Tibial artery (tissue), 4 donors: ENCODE measurements at regions not wholly inside any gene's neighbourhood (a gene's known extent, or its start where the extent isn't known, plus 50 kb on each side); places are given as distances from the start of the nearest gene placed in this dataset.

Experiments used
- DNase-seq, 2 donors: peaks; one replicate each; pipeline ENCODE4 v3.0.0-alpha.2; 2019
- H3K27ac ChIP-seq, 2 donors: fragments of 200-600 bp; sonication (generic) in 1 of 2; 1 replicate in 1 of 2; 2 replicates in 1 of 2; pipeline ENCODE4 v1.5.1; 2018 to 2019; ENCODE audit warnings: mild to moderate bottlenecking in 1 of 2
- H3K27me3 ChIP-seq, 2 donors: fragments of 200-600 bp; sonication (generic) in 1 of 2; one replicate each; pipeline versions ENCODE4 v1.5.1 to v1.6.0; 2016 to 2019
- H3K36me3 ChIP-seq, 3 donors: fragments of 200-600 bp; sonication (generic) in 2 of 3; one replicate each; pipeline ENCODE4 v1.5.1; 2016 to 2019; ENCODE audit warnings: mild to moderate bottlenecking in 2 of 3
- H3K4me1 ChIP-seq, 4 donors: fragments of 200-600 bp; sonication (generic) in 2 of 4; 1 replicate in 3 of 4; 2 replicates in 1 of 4; pipeline ENCODE4 v1.5.1; 2016 to 2019
- H3K4me3 ChIP-seq, 2 donors: fragments of 200-600 bp; sonication (generic) in 1 of 2; 1 replicate in 1 of 2; 2 replicates in 1 of 2; pipeline ENCODE4 v1.5.1; 2018 to 2019; ENCODE audit warnings: mild to moderate bottlenecking in 2 of 2
- H3K9me3 ChIP-seq, 3 donors: fragments of 200-600 bp; sonication (generic) in 1 of 3; one replicate each; pipeline ENCODE4 v1.5.1; 2016 to 2019
- intact Hi-C: fragments of 100-400 bp; cut with DNase I; formaldehyde crosslinking; loops from one replicate; pipeline ENCODE4 v1.15.0; 2023; ENCODE audit warnings: low total_unique reads
- TF ChIP-seq, protein P1 (sequence below), 2 experiments: fragments of 200-600 bp in 1 of 2; fragments of 450-650 bp in 1 of 2; IDR thresholded peaks; one replicate each; pipeline ENCODE4 v1.5.1; 2017 to 2019; ENCODE audit warnings: antibody characterized with exemption in 2 of 2, mild to moderate bottlenecking in 1 of 2, moderate library complexity in 1 of 2

DNA sequence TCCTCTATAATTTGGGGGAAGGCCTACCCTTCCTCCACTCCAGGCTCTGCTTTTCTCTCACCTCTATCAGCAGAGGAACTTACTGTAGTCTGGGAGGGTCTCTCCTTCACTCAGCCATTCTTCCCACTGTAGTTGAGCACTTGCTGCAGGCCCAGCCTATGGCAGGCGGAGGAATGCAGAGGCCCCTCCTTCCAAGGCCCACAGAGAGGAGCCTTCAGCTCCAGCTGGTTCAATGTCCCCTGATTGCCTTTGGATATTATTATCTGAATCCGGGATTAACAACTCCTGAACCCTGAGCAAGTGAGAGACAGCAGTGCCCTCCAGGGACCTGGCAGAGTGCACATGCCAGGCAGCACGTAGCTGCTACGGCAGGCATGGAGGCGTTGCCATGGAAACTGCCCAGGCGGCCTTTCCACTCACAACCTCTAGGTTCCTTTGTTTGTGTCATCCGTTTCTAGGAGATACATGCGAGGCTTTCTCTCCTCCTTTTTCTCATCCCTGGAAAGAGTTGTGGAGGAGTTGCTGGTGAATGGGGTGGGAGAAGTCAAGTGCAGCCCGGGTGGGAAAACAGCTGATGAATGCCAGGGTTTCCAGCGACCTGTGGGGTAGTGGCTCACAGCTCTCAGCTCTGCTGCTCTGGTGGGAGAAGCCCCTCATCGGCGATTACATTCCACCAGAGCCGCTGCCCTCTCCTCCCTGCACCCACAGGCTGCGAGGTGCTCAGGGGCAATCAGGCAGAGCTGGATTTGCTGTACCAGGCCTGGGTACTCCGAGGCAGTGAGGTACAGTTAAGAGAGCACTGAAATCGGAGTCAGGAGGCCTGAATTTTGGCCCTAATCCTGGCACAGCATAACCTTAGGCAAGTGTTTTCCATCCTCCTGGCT is 55.3 kb upstream of the HK2 start:
- Histone ChIP-seq H3K9me3 (no peaks in the 10 kb centered on the region), H3K27me3 (no peaks in the 10 kb centered on the region), H3K4me1 (peaks cover 0 to 16% (median 7%) of the 10 kb centered on the region in 4 donors), H3K27ac (peak overlapping the region; percentile 37 to 41), H3K4me3 (no peak overlapping the region), H3K36me3 (no peaks in the 10 kb centered on the region)
- intact Hi-C loops = no loop called here
- TF ChIP-seq, protein P1, sequence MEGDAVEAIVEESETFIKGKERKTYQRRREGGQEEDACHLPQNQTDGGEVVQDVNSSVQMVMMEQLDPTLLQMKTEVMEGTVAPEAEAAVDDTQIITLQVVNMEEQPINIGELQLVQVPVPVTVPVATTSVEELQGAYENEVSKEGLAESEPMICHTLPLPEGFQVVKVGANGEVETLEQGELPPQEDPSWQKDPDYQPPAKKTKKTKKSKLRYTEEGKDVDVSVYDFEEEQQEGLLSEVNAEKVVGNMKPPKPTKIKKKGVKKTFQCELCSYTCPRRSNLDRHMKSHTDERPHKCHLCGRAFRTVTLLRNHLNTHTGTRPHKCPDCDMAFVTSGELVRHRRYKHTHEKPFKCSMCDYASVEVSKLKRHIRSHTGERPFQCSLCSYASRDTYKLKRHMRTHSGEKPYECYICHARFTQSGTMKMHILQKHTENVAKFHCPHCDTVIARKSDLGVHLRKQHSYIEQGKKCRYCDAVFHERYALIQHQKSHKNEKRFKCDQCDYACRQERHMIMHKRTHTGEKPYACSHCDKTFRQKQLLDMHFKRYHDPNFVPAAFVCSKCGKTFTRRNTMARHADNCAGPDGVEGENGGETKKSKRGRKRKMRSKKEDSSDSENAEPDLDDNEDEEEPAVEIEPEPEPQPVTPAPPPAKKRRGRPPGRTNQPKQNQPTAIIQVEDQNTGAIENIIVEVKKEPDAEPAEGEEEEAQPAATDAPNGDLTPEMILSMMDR (IDR thresholded peaks at IDR 0.05) = no peak
- peak in 1 of 2 donors; percentile 72 for DNase-seq

DNA sequence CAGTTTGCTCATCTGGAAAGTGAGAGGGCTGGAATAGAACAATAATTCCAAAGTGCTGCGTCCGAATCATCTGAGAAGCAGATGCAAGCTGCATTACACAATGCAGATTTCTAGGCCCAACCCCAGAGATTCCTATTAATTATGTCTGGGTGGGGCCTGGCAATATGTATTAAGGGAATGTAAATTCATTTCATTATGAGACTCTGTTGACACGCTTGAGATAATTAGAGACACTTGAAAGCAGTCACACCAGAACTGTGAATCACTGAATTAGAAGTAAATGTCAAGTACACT is 54.7 kb upstream of the HK2 start:
- Histone ChIP-seq H3K36me3 (no peaks in the 10 kb centered on the region), H3K27me3 (no peaks in the 10 kb centered on the region), H3K4me1 (peaks cover 0 to 16% (median 7%) of the 10 kb centered on the region in 4 donors), H3K9me3 (no peaks in the 10 kb centered on the region), H3K27ac (peak overlapping the region; percentile 37 to 41), H3K4me3 (no peak overlapping the region)
- DNase-seq = no peak
- intact Hi-C loops = no loop called here
- TF ChIP-seq, protein P1 (IDR thresholded peaks at IDR 0.05) = no peak

DNA sequence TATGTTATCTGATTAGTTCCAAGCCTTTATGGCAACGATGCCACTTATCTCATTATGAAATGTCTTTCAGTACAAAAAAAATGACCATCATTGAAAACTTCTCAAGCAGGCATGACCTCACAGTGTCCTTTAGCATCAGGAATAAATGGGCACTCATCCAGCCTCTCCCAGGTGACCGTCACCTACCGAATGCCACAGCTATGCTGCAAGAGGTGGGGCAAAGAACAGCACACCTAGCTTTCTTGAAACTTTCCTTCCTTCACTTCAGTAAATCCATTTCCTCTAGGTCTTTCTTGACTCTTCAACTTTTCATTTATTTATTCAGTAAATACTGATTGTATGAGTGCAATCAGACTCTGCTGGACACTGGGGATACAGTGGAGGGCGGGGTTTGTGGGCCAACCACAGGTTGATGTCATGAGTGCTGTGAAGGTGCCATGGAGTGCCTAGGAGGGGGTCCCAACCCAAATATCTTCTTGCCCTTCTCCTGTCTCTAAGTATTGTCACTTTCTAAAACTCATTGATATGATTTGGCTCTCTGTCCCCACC is 54.3 kb upstream of the HK2 start:
- H3K36me3 ChIP-seq = no peaks in the 10 kb centered on the region
- no peaks in the 10 kb centered on the region for H3K27me3 ChIP-seq
- no peak overlapping the region for H3K27ac ChIP-seq
- intact Hi-C loops = no loop called here
- H3K9me3 ChIP-seq = no peaks in the 10 kb centered on the region
- no peak for DNase-seq
- H3K4me1 ChIP-seq = peaks cover 0 to 16% (median 7%) of the 10 kb centered on the region in 4 donors
- H3K4me3 ChIP-seq = no peak overlapping the region
- TF ChIP-seq, protein P1 (IDR thresholded peaks at IDR 0.05) = no peak
